C4-2B (cell line): ENCODE measurements at regions not wholly inside any gene's neighbourhood (a gene's known extent, or its start where the extent isn't known, plus 50 kb on each side); places are given as distances from the start of the nearest gene placed in this dataset.
A peak's percentile ranks its signal among the peaks of the same experiment; 100 is the strongest.

ENCODE experiments used
- H3K27ac ChIP-seq: fragments of 450-650 bp; 2 replicates; pipeline ENCODE4 v1.5.1; 2017
- ZFX ChIP-seq: fragments of 450-650 bp; IDR thresholded peaks from 2 replicates; pipeline ENCODE4 v1.6.1; 2017
- TF ChIP-seq, protein P1 (sequence below): fragments of 450-650 bp; conservative IDR thresholded peaks from 2 replicates; pipeline ENCODE4 v1.5.1; 2017; ENCODE audit warnings: mild to moderate bottlenecking

DNA sequence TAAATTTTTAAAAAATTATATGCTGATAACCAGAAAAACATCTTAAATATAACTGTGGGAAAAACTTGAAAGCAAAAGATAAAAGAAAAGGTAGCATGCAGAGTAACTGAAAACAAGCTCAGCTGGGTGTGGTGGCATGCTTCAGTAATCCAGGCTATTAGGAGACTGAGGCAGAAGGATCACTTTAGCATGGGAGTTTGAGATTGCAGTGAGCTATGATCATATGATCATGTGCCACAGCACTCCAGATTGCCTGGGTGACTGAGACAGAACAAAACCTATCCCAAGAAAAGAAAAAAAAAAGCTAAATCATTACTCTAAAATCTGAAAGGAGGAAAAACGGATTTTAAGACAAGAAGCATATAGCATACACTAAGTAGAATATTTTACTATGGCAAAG is 1624.0 kb downstream of the AMY1C start:
- TF ChIP-seq, protein P1, sequence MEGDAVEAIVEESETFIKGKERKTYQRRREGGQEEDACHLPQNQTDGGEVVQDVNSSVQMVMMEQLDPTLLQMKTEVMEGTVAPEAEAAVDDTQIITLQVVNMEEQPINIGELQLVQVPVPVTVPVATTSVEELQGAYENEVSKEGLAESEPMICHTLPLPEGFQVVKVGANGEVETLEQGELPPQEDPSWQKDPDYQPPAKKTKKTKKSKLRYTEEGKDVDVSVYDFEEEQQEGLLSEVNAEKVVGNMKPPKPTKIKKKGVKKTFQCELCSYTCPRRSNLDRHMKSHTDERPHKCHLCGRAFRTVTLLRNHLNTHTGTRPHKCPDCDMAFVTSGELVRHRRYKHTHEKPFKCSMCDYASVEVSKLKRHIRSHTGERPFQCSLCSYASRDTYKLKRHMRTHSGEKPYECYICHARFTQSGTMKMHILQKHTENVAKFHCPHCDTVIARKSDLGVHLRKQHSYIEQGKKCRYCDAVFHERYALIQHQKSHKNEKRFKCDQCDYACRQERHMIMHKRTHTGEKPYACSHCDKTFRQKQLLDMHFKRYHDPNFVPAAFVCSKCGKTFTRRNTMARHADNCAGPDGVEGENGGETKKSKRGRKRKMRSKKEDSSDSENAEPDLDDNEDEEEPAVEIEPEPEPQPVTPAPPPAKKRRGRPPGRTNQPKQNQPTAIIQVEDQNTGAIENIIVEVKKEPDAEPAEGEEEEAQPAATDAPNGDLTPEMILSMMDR = no peak
- no peak for TF ChIP-seq ZFX
- H3K27ac ChIP-seq = no peak overlapping the region

GRCh38 chr1:105386489-105386888 is 1636.8 kb downstream of the AMY1C start:
- no peak overlapping the region for H3K27ac ChIP-seq
- TF ChIP-seq ZFX = no peak
- TF ChIP-seq, protein P1 = no peak

GRCh38 chr1:105396001-105396400 is 1646.3 kb downstream of the AMY1C start:
- peak overlapping the region; percentile 85 for H3K27ac ChIP-seq
- TF ChIP-seq ZFX = no peak
- TF ChIP-seq, protein P1 = no peak

DNA sequence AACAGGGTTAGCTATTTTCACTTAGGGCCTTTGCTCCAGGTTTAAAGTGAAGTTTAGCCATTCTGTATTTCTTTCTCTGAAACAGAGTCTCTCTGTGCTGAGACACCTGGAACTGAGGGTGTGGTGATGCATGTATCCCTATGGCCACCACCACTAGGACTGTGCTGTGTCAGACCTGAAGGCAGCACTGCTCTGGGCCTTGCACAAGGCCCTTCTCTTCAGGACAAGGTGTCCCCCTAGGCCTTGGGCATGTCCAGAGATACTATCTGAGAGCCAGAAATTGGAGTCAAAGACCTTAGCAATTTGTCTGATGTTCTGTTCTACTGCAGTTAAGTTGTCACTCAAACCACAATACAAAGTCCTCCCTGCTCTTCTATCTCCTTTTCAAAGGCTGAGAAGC is 1649.2 kb downstream of the AMY1C start:
- TF ChIP-seq, protein P1 = no peak
- TF ChIP-seq ZFX = no peak
- peak overlapping the region; percentile 88 for H3K27ac ChIP-seq

DNA sequence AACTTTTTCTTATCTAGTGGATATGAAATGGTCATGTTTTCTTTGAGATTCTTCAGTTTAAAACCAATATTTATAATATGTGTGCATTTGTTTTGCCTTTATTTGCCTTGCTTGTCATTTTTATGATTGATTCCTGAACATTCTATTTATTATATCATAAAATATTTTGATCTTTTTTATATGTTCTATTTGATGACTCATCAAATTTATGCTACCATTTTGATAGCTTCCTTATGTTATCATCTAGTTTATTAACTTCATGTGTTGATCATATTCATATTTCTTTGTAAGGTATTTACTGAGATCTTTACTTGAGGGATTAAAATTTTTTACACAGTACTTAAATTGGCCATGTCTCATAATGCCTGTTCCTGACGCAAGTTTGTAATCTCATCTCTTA is 1650.0 kb downstream of the AMY1C start:
- no peak overlapping the region for H3K27ac ChIP-seq
- no peak for TF ChIP-seq ZFX
- TF ChIP-seq, protein P1 = no peak

DNA sequence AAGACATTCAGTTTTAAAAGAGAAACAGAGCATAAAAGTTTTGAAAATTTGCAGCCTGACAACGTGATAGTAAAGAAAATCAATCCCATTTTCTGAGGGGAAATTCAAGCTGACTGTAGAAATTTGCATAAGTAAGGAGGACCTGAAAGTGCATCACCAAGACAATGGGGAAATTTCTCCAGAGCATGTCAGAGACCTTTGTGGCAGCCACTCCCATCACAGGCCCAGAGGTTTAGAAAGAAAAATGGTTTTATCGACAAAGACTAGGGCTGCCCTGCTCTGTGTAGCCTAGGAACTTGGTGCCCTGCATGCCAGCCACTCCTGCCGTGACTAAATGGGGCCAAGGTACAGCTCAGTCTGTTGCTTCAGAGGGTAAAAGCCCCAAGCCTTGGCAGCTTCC is 1640.2 kb upstream of the PRMT6 start:
- TF ChIP-seq, protein P1 = no peak
- no peak for TF ChIP-seq ZFX
- no peak overlapping the region for H3K27ac ChIP-seq

DNA sequence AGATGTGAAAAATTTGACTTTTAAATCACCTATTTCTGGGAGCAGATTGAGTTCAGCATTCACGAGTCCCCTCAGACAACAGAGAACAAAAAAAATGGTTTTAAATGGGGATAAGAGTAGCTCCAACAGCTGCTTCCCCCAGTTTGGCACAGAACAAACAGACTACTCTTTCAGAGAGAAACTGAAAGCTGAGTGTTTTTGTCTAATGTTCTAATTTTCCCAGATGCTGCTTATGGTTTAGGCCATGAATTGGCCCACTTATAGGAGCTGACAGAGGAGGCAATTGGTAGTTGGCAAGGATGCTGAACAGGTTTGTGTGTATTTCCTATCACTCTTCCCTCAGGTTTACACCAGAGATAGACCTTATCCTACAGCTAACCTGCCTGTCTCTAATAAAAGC is 1637.4 kb upstream of the PRMT6 start:
- no peak overlapping the region for H3K27ac ChIP-seq
- no peak for TF ChIP-seq ZFX
- TF ChIP-seq, protein P1 = no peak
